HG03460 (cell line): ENCODE measurements at regions not wholly inside any gene's neighbourhood (a gene's known extent, or its start where the extent isn't known, plus 50 kb on each side); places are given as distances from the start of the nearest gene placed in this dataset.

Source experiments
- ATAC-seq: cut with Tn5 transposase; IDR thresholded peaks from one replicate; pipeline ENCODE4 v1.9.1; 2021; ENCODE audit not compliant: unreplicated experiment

DNA sequence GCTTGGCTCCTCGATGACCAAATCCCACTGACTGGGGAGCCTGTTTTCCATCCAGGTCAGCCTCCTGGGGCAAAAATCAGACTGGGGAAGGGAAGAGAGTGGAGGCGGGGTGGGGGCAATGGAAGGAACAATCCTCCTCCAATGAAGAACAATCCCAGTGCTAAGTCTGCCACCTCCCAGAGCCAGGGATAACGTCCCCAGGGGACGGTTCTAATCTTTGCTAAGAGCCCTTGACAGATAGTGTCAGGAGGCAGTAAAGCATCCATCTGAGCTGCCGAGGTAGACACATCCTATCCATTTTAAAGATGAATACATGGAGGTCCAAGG lies 298.5 kb upstream of the MSX2 start:
- no peak for ATAC-seq

DNA sequence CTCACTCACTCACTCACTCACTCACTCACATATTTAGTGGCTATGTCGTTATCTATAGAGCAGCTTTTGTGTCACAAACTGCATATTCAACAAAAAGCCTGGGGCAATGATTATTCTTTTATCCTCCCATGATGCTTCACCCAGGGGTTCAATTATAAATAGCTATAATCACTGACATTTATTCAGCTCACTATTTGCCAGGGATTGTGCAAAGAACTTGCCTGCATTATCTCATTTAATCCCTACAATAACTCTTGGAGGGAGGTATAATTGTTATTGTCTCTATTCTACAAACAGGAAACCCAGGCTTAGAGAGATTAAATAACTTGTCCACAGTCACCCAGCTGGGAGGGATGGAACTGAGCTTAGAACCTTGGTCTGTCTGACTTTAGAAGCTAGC lies 298.0 kb upstream of the MSX2 start:
- ATAC-seq, result no peak

DNA sequence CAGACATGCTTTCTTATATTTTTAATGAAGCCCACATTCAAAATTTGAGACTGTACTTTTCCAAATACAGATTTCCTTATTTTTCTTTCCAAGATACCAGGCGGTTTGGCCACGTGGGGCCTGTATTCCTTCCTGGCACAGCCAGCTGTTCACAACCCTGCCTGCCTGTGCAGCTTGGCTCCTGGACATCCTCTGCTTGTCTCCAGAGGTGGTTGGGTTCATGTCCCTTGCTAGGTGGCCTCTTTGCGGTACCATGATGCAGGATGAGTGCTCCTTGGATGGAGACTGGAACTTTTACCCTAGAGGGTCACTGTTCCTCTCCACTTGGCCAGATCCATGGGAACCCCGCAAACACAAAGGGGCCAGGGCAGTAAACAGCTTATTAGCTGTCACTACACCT lies 297.5 kb upstream of the MSX2 start:
- ATAC-seq, result no peak

DNA sequence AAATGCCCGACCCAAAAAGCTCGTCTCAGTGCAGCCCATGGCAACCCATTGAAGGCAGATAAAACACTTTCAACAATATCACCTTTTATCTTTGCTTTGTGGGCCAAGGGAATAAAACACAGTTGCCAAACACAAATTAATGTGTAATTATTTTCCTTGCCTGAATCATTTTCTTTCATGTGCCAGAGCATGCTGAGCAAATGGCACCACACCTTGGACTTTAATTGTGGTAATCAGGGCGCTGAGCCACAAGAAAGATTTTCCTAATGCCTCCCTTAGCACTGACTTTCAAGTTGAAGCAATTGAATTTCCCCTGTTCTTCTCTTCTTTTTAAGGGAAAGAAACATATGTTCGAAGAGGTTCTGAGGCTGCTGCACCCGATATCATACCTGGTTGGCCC lies 297.1 kb upstream of the MSX2 start:
- ATAC-seq, result no peak

DNA sequence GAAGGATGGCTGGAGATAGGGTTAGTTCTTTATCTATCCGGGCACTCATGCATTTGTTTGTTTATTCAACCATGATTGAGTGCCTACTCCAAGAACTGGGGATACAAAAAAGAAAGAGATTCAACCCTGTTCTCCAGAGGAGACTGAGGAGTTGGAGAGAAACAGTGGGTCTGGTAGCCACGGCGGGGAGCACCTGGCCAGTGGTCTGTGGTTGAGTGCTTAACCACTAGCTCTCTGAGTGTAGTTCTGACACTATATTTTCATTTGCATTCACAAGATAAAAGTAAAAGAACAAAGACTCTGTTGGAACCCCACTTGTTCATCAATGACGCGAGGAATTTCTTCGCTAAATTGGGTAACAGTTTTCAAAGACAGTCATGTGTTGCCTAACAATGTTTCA lies 295.5 kb upstream of the MSX2 start:
- no peak for ATAC-seq

DNA sequence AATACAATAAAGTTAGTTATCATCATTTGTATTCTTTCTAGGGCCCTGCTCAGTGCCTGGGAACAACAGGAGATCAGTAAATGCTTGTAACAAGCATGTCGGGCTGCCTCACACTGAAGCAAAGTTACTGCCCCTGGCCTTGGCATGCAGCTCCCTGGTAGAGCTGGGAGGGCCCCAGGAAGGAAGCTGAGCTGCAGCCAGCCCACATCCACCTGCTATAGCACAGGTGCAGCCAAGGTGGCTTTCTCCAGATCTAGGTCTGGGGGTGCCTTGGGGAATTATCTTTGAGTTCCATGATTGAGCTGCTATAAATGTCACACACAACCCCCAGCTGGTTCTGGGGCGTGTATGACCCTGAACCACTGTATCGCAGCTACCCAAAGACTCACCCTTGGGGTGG lies 293.4 kb upstream of the MSX2 start:
- no peak for ATAC-seq

DNA sequence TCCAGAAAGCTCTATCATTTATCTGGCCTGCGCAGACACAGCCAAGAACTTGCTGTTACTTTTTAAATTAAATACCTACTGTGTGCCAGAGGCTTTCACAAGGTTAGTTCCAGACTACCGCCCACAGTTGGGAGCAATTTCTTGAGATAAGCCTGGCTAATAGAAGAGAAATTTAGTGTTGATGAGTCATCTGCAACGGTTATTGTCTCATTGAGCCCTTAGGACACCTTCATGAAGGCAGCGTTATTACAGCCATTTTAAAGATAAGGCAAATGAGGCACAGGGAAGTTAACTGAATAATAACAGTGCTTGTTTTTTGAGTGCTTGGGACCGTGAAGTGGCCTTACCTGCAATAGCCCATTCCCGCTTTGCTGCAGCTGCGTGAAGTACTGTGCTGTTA lies 292.9 kb upstream of the MSX2 start:
- ATAC-seq, result no peak

DNA sequence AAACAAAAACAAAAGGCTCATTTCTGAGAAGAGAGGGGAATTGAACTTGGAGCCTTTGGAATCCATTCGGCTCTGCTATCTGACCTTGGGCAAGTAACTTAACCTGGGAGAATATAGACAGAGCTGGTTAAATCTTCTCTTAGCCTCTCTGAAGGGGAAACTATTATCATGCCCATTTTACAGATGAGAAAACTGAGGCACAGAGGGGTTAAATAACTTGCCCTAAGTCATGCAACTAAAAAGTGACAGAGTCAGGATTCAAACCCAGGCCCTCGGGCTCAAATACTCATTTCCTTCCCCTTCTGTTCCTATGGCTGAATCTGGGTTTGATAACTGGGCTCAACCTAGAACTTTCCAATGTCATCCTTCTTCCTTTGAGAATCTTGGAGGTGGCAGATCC lies 291.3 kb upstream of the MSX2 start:
- no peak for ATAC-seq

DNA sequence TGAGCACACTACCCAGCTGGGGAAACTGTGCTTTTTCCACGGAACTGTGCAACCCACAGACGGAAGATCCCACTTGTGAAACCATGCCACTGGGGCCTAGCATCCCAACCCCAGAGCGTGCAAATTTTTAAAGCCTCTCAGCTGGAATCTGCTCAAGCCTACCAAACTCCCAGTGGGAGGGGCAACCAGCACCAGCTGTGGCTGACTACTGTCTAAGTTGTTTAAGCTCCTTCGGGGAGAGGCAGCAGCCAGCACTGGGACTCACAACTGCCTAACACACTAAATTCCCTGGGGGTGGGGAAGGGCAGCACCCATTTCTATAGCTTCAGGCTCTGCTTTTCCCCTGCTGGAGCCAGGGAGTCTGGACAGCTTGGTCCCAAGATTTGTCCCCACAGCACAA lies 287.6 kb upstream of the MSX2 start:
- no peak for ATAC-seq

DNA sequence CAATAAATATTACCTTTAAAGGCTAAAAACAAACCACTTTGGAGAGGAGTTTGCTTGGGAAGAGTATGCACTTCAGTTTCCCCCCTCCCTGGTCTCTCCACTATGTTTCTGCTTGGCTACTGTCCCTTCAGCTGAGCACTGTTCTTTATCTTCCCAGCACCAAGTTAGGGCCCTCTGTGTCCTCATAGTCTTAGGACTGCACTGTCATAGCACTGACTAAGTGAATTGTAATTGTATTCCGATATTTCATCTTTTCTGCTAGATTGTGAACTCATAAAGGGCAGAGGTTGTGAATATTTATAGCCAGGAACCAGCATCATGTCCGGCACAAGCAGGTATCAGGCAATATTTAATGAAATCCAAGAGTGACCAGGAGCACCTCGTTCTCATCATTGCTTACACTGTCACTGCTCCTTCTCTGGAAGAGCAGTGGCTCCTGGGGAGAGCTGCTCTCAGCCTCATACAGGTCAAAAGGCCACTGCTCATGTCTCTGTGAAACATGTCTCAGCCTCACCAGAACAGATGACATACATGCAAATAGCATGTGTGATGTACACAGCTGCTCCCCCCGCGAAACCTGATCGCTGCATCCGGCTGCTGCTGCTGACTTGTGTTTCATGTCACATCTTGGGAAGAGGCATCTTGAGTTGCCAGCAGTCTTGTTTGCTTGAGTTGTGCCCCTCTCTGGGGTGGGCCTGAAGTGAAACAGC lies 279.7 kb upstream of the MSX2 start:
- ATAC-seq, result no peak

DNA sequence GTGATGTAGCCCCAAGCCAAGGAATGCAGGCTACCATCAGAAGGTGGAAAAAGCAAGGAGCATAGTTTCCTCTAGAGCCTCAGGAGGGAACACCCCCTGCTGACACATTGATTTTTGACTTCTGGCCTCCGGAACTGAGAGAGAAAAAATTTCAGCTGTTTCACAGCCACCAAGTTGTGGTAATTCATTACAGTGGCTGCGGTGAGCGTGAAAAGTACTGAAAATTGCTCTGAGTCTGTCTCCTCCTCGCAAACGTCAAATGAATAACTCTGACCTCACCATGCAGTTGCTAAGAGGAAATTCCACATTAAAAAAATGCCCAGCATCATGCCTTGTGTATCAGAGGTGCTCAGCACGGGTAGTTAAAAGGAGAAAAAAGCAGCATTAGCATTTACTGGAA lies 277.9 kb upstream of the MSX2 start:
- no peak for ATAC-seq

DNA sequence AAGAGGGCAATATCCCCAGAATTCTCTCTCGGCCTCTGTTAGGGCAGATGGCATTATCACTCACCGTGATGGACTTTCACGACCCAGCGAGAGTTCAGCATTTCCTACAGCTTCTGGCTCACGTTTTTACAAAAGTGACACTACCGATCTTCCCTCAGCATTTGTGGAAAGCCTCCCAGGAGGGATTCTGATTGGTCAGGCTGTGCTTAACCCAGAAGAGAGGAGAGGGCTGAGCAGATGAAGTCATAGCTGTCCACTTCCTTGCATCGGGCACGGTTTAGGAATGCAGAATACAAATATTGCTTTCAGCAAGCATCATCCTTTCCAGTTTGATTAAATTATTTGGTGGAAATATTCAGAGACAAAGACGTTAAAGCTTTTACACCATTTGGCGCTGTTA lies 277.4 kb upstream of the MSX2 start:
- no peak for ATAC-seq

DNA sequence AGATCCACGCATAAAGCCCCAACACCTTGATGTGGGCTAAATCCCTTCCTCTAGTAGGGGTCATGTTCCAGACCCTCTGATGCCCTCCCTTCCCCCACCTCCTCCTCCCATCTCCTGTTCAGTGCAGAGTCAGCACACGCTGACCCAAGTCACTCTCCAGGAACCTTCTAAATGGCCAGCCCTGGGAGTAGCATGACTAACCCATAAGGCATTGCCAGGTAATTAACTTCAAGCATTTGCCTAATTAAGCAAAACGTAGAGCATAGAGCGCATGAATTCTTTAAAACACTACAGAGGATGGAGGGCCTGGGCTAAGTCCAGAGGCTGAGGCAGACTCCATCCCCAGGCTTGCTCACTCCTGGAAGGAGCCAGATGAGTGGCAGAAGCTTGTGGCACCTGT lies 276.3 kb upstream of the MSX2 start:
- ATAC-seq, result no peak

DNA sequence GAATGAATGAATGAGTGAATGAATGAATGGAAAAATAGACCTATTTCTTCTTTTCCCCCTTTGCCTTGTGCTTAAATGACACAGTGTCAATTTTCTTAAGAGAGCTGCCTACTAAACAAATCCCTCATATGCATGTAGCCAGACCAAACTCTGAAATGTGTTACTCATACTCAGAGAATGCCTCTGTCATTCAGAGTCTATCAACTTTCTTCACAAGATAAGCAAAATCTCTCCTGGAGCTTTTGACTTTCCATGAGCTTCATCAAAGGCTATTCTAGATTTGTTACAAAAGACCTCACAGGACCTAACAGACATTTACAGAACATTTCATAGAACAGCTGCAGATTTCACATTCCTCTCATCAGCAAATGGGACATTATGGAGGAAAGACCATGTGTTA lies 275.7 kb upstream of the MSX2 start:
- no peak for ATAC-seq

DNA sequence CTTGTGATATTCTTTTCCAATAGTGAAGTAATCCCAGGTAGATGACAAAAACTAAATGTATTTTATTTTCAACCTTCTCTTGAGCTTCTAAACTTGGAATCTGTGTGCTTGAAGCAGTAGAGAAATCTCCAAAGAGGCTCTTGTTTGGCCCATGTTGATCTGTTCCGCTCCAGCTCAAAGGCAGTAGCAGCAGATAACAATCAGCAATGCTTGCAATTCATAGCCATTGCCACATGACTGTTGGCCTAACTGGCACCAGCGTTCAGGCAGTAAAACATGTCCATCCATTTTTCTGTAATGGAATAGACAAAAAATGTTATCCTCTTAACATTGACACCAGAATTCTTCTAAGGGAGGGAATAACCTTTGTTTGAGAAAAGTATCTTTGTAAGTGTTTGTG lies 270.7 kb upstream of the MSX2 start:
- ATAC-seq, result no peak

DNA sequence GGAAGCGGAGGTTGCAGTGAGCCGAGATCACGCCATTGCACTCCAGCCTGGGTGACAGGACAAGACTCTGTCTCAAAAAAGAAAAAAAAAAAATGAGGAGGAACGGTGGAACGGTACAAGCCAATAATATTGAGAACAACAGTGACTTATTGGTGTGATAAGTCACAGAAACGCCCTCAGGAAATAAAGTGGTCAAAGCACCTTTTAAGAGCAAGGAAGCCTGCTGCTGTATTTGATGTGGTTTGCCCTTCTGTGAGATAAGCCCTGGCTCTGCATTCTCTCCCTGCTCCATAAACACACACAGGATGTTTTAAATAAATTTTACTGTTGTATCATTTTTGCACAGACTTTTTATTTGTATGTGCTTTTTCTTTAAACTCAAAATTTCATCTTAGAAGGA lies 269.9 kb upstream of the MSX2 start:
- ATAC-seq, result no peak

DNA sequence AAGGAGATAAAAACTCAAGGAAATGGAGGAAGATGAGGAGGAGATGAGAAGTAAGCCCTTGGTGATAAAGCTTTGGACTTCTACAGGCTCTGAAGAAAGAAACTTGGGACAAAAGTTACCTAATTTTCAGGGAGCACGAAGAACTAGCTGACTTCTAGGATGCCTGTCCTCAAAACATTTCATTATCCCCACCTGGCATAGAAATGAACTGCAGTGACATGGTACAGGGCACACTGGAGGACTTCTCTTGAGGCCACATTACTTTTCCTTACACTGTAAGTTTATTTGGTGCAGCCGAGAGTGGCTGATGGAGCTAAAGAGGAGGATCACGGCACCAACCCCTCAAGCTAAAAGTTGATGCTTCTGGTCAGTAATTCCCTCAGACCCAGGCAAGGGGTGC lies 269.5 kb upstream of the MSX2 start:
- no peak for ATAC-seq

DNA sequence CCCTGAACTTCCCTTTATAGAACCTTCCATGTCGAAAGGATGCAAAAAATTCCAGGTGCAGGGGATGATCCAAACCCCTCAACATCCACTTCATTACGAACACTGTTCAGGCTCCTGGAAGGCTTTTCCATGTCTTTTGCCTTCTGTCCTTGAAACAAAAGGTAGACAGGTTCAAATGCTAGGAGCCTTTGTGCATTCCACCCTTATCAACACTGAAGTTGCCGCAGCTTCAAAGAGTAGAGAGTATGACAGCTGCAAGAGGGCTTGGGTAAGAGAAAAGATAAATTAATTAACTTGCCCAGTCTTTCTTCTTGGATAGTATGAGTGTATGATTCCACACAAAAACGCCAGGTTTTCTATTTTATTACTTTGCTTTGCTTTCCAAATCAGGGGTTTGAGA lies 269.1 kb upstream of the MSX2 start:
- ATAC-seq, result no peak

DNA sequence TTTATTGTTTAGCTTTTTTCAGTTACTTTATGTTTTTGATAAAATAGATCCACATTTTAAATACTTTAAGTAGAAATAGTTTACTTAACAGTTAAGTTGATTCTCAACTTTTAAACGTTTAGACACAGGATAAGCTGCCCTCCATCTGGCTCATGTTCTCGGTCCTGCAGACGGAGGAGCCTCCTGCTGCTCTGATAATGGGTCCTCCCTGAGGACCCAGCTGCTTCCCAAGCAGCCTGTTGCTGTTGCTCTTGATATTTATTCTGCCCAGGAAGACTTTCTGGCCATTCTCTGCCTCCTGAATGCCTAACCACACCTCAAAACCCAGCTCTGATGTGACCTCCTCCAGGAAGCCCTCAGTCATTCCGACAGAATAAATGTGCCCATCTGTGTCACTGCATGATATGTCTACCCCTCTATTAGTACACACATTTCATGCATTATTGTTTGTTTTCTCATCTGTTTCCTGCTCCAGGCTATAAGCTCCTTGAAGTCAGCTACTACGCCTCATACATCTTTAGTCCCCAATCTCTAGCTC lies 267.2 kb upstream of the MSX2 start:
- ATAC-seq, result no peak

DNA sequence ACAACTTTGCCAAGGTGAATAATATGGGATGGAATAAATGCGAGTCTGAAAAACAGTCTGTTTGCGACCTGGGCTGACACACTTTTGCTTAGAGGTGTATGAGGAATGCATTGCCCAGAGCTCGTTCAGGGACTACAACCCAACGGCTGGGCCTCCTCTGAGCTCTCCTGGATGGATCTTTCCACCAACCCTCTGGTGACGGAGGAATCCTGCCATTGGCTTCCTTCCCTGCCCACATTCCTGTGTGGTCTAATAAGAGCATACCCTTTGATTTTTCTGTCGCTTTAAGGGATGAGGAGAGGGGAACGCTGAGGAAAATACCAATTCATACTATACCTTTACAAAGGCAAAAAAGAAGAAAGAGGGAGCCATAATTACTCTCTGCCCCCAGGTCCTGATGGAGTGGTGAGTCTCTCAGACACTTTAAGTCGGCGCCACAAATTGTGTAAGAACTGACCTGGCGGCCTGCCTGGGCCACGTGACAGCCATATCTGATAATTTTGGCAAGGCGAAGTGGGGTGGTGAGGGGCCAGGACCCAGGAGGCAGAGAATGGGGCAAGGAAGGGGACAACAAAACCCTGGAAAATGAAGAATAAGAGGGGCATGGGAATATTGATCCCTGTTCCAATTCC lies 265.2 kb upstream of the MSX2 start:
- ATAC-seq, result no peak

DNA sequence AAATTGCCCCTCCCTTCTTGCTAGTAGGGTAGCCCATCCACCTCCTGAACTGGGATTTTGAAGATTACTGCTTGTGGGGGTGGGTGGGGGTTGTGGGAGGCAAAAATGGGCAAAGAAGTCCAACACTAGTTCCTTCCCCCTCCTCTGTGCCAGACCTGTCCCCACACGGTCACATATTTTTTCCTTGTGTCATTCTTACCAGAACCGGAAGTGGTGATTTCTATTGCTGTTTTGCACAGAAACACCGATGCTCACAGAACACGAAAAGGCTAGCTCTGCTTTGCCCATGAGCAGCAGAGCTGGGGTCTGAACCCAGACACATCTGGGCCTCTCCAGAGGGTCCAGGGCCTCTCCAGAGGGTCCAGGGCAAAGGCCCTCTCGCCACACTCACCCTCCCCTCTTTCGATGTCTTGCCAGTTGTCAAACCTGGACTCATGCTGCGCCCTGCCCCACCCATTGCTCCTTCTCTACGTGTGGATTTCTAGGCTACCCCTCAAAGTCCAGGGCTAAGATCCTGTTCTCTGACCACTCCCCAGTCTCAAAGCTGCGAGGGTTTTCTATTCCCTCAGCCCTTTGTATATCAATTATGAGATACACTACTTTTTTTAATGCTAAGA lies 264.4 kb upstream of the MSX2 start:
- ATAC-seq, result no peak

DNA sequence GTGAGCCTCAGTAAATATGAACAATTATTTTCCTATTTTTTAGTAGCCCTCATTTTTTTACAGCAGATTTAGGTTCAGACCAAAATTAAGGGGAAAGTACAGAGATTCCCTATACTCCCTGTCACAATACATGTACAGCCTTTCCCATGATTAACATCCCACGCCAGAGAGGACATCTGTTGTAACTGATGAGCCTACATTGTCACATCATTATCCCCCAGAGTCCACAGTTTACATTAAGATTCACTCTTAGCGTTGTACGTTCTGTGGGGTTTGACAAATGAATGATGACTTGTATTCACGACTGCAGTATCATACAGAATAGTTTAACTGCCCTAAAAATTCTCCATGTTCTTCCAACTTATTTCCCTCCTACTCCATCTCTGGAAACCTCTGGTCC lies 262.3 kb upstream of the MSX2 start:
- no peak for ATAC-seq
